Epidermal melanocyte (primary cell): ENCODE measurements at regions not wholly inside any gene's neighbourhood (a gene's known extent, or its start where the extent isn't known, plus 50 kb on each side); places are given as distances from the start of the nearest gene placed in this dataset.

Experiments
- DNase-seq: peaks from one replicate; pipeline ENCODE4 v3.0.0; 2011; ENCODE audit warnings: low spot score; ENCODE audit not compliant: insufficient read length

GRCh38 chr22:48685767-48686166 lies 1141.9 kb downstream of the BRD1 start:
- no peak for DNase-seq

- no peak for DNase-seq
Measured at GRCh38 chr22:48683640-48684039, 1144.0 kb downstream of the BRD1 start.

GRCh38 chr22:48682504-48682903 lies 1145.2 kb downstream of the BRD1 start:
- no peak for DNase-seq

GRCh38 chr22:48680601-48681000 lies 1147.1 kb downstream of the BRD1 start:
- no peak for DNase-seq

GRCh38 chr22:48679656-48680555 lies 1147.8 kb downstream of the BRD1 start:
- no peak for DNase-seq

- no peak for DNase-seq
Measured at GRCh38 chr22:48678171-48679135, 1149.2 kb downstream of the BRD1 start.

- no peak for DNase-seq
Measured at GRCh38 chr22:48677621-48678020, 1150.1 kb downstream of the BRD1 start.

GRCh38 chr22:48677168-48677520 lies 1150.5 kb downstream of the BRD1 start:
- no peak for DNase-seq

GRCh38 chr22:48676266-48677167 lies 1151.2 kb downstream of the BRD1 start:
- DNase-seq, result no peak

- DNase-seq, result no peak
Measured at GRCh38 chr22:48675830-48676145, 1151.9 kb downstream of the BRD1 start.

GRCh38 chr22:48675141-48675829 lies 1152.4 kb downstream of the BRD1 start:
- DNase-seq, result no peak

GRCh38 chr22:48673806-48674500 lies 1153.7 kb downstream of the BRD1 start:
- no peak for DNase-seq

GRCh38 chr22:48672387-48672786 lies 1155.3 kb downstream of the BRD1 start:
- no peak for DNase-seq

- DNase-seq, result no peak
Measured at GRCh38 chr22:48670731-48671130, 1156.9 kb downstream of the BRD1 start.

- DNase-seq, result no peak
Measured at GRCh38 chr22:48669986-48670716, 1157.5 kb downstream of the BRD1 start.

GRCh38 chr22:48669226-48669625 lies 1158.4 kb downstream of the BRD1 start:
- no peak for DNase-seq

GRCh38 chr22:48667289-48667688 lies 1160.4 kb downstream of the BRD1 start:
- no peak for DNase-seq

- no peak for DNase-seq
Measured at GRCh38 chr22:48666620-48667019, 1161.1 kb downstream of the BRD1 start.

- DNase-seq, result no peak
Measured at GRCh38 chr22:48665311-48665995, 1162.2 kb downstream of the BRD1 start.
